K562 (cell line): ENCODE measurements at regions not wholly inside any gene's neighbourhood (a gene's known extent, or its start where the extent isn't known, plus 50 kb on each side); places are given as distances from the start of the nearest gene placed in this dataset.

ENCODE experiments used
- ATAC-seq: fragments of 200-7000 bp; cut with Tn5 transposase; 3 replicates; pipeline ENCODE4 v1.9.1; 2020; ENCODE audit warnings: moderate library complexity
- BruUV-seq: library from RNA; stranded (reverse); fragments of 400-500 nt; replicated peaks from 2 replicates; lab custom pipeline; 2021; lab: Mats Ljungman, UMichigan
- CTCF ChIA-PET: fragments of 300-600 bp; formaldehyde crosslinking; extraction: SDS; loops from one replicate; lab custom pipeline; 2021; ENCODE audit warnings: low intra/inter-chr PET ratio; lab: Yijun Ruan, JAX
- POLR2A ChIA-PET: fragments of 300-600, 350-650 bp; sonication (Branson Sonifier 250); formaldehyde crosslinking; extraction: SDS; loops from one replicate; lab custom pipeline; 2021; ENCODE audit warnings: antibody characterized with exemption, inconsistent platforms; lab: Yijun Ruan, JAX
- DNase-seq, 4 experiments: peaks; one replicate each; pipeline versions ENCODE4 v3.0.0 to v3.0.0-alpha.2; 2011 to 2018; ENCODE audit warnings: low spot score in 3 of 4, mixed read lengths in 3 of 4; ENCODE audit errors: extremely low read depth in 1 of 4
- FAIRE-seq: peaks from 2 replicates; lab custom pipeline; 2011; peaks lifted over from hg19 to GRCh38; lab: Jason Lieb, UNC
- H2AFZ ChIP-seq: 2 replicates; pipeline ENCODE4 v1.6.0; 2011; ENCODE audit warnings: low read depth, low read length, control low read depth, inconsistent platforms
- H3K27ac ChIP-seq: fragments of 200-600 bp; 3 replicates; pipeline ENCODE4 v1.8.0; 2011; ENCODE audit warnings: low read depth, mild to moderate bottlenecking, control low read depth, inconsistent platforms, low read length, moderate library complexity, mixed read lengths; ENCODE audit errors: extremely low read depth
- H3K27me3 ChIP-seq, 2 experiments: fragments of 300-600 bp in 1 of 2; 2 replicates in 1 of 2; 3 replicates in 1 of 2; pipeline versions ENCODE4 v1.6.0 to v1.8.0; 2011; ENCODE audit warnings: inconsistent platforms in 2 of 2, low read length in 2 of 2, mild to moderate bottlenecking in 1 of 2, mixed read lengths in 1 of 2, moderate library complexity in 1 of 2; ENCODE audit not compliant: control insufficient read depth in 2 of 2, insufficient read depth in 2 of 2
- H3K36me3 ChIP-seq: fragments of 300-600 bp; 3 replicates; pipeline ENCODE4 v1.8.0; 2011; ENCODE audit warnings: mild to moderate bottlenecking, low read length, inconsistent platforms; ENCODE audit not compliant: control insufficient read depth, insufficient read depth
- H3K4me1 ChIP-seq, 2 experiments: fragments of 200-600 bp in 1 of 2; replicated peaks in 1 of 2; 2 replicates in 1 of 2; 3 replicates in 1 of 2; pipeline versions ENCODE4 v1.5.1 to v1.8.0; 2011; ENCODE audit warnings: inconsistent platforms in 2 of 2, low read length in 2 of 2, mild to moderate bottlenecking in 1 of 2, mixed read lengths in 1 of 2, moderate library complexity in 1 of 2; ENCODE audit not compliant: control insufficient read depth in 2 of 2, insufficient read depth in 2 of 2
- H3K4me2 ChIP-seq: 2 replicates; pipeline ENCODE4 v1.6.1; 2011; ENCODE audit warnings: low read length, control low read depth, inconsistent platforms, mixed read lengths; ENCODE audit not compliant: insufficient read depth
- H3K4me3 ChIP-seq: fragments of 200-600 bp; sonication (generic), shearing (Covaris generic); 2 replicates; pipeline ENCODE4 v1.5.1; 2016; ENCODE audit warnings: control low read depth, inconsistent platforms
- H3K79me2 ChIP-seq: fragments of 200-600 bp; 3 replicates; pipeline ENCODE4 v1.8.0; 2011; ENCODE audit warnings: low read length, inconsistent platforms; ENCODE audit not compliant: control insufficient read depth, insufficient read depth
- H3K9ac ChIP-seq, 2 experiments: 2 replicates each; pipeline versions ENCODE4 v1.6.0 to v1.6.1; 2011; ENCODE audit warnings: low read depth in 2 of 2, low read length in 2 of 2, control low read depth in 1 of 2, inconsistent platforms in 1 of 2, mild to moderate bottlenecking in 1 of 2, mixed read lengths in 1 of 2; ENCODE audit not compliant: insufficient read depth in 1 of 2
- H3K9me1 ChIP-seq: one replicate; pipeline ENCODE4 v1.6.0; 2011; ENCODE audit warnings: inconsistent platforms, mild to moderate bottlenecking, low read length, moderate library complexity; ENCODE audit not compliant: control insufficient read depth, insufficient read depth
- H3K9me3 ChIP-seq: replicated peaks from 2 replicates; pipeline ENCODE4 v1.5.1; 2011; ENCODE audit warnings: low read depth, low read length, inconsistent platforms; ENCODE audit not compliant: control insufficient read depth, insufficient read depth
- H4K20me1 ChIP-seq: replicated peaks from 2 replicates; pipeline ENCODE4 v1.6.1; 2011; ENCODE audit warnings: low read length, inconsistent platforms, mixed read lengths; ENCODE audit not compliant: control insufficient read depth, insufficient read depth
- CHAMP1 ChIP-seq: fragments of 450-650 bp; IDR thresholded peaks from 2 replicates; pipeline ENCODE4 v1.6.1; 2016; ENCODE audit warnings: mild to moderate bottlenecking
- ESRRA ChIP-seq: fragments of 450-650 bp; IDR thresholded peaks from 2 replicates; pipeline ENCODE4 v1.6.1; 2014; ENCODE audit warnings: low read depth, mild to moderate bottlenecking, moderate library complexity, borderline replicate concordance
- FOXK2 ChIP-seq, 2 experiments: fragments of 450-650 bp; IDR thresholded peaks in 1 of 2; conservative IDR thresholded peaks in 1 of 2; 2 replicates each; pipeline ENCODE4 v1.6.1; 2016; ENCODE audit warnings: low read depth in 2 of 2, mild to moderate bottlenecking in 1 of 2
- GATA2 ChIP-seq: sonication (generic); formaldehyde crosslinking; IDR thresholded peaks from 2 replicates; pipeline ENCODE4 v1.4.0; 2020; ENCODE audit warnings: mild to moderate bottlenecking, missing genetic modification reagents
- GMEB1 ChIP-seq: fragments of 250-450 bp; sonication (Bioruptor Pico); IDR thresholded peaks from 2 replicates; pipeline ENCODE4 v1.4.0; 2020; ENCODE audit warnings: mild to moderate bottlenecking
- KLF13 ChIP-seq: fragments of 450-650 bp; IDR thresholded peaks from 2 replicates; pipeline ENCODE4 v1.6.1; 2016; ENCODE audit warnings: missing genetic modification characterization, low read depth, mild to moderate bottlenecking, missing compliant biosample characterization, moderate library complexity, borderline replicate concordance
- KLF16 ChIP-seq: IDR thresholded peaks from 2 replicates; pipeline ENCODE4 v1.6.1; 2016; ENCODE audit warnings: antibody characterized with exemption
- MIER1 ChIP-seq: fragments of 450-650 bp; IDR thresholded peaks from 2 replicates; pipeline ENCODE4 v1.6.1; 2016; ENCODE audit warnings: antibody characterized with exemption, mild to moderate bottlenecking, low read depth
- NELFE ChIP-seq: IDR thresholded peaks from 2 replicates; pipeline ENCODE4 v1.6.1; 2011; ENCODE audit warnings: mild to moderate bottlenecking; ENCODE audit not compliant: insufficient read depth, insufficient read length
- NEUROD1 ChIP-seq: fragments of 150-350 bp; IDR thresholded peaks from 2 replicates; pipeline ENCODE4 v1.6.1; 2014; ENCODE audit warnings: borderline replicate concordance, low read length, low read depth; ENCODE audit not compliant: partially characterized antibody
- PKNOX1 ChIP-seq: fragments of 450-650 bp; IDR thresholded peaks from 2 replicates; pipeline ENCODE4 v1.6.1; 2016
- PRPF4 ChIP-seq: fragments of 200-400 bp; formaldehyde crosslinking; IDR thresholded peaks from one replicate; pipeline ENCODE4 v1.6.1; 2017; ENCODE audit warnings: low read length, low read depth, mild to moderate bottlenecking; ENCODE audit not compliant: insufficient read depth, poor library complexity, severe bottlenecking
- RAD51 ChIP-seq: fragments of 450-650 bp; IDR thresholded peaks from 2 replicates; pipeline ENCODE4 v1.7.1; 2016; ENCODE audit warnings: low read depth, mild to moderate bottlenecking, borderline replicate concordance
- TSC22D4 ChIP-seq: fragments of 450-650 bp; IDR thresholded peaks from 2 replicates; pipeline ENCODE4 v1.6.1; 2016; ENCODE audit warnings: missing genetic modification characterization, missing biosample characterization, control low read depth
- ZNF655 ChIP-seq: fragments of 250-450 bp; sonication (Bioruptor Pico); IDR thresholded peaks from 2 replicates; pipeline ENCODE4 v1.5.0; 2021
- WGBS: fragments of 100-300 bp; shearing (Covaris generic); methylation state at CpG from one replicate; pipeline ENCODE4 v1.1.6; 2016; ENCODE audit warnings: low coverage, mixed read lengths; ENCODE audit not compliant: insufficient coverage; ENCODE audit errors: missing lambda C conversion rate; 5-methylcytosine and 5-hydroxymethylcytosine counted together
- in situ Hi-C: fragments of 300-500 bp; cut with MboI; formaldehyde crosslinking; loops from 4 replicates; pipeline ENCODE4 v1.15.0; 2018; ENCODE audit warnings: inconsistent platforms, mixed read lengths
- intact Hi-C: fragments of 100-400 bp; cut with micrococcal nuclease; formaldehyde crosslinking; loops from 2 replicates; pipeline ENCODE4 v1.14.2; 2022

- no peaks in the 10 kb centered on the region for H4K20me1 ChIP-seq
- intact Hi-C loops, result no loop called here
- no peaks in the 10 kb centered on the region for H3K79me2 ChIP-seq
- no peak for FAIRE-seq
- H3K4me2 ChIP-seq, result no peak overlapping the region
- H3K9me1 ChIP-seq, result no peaks in the 10 kb centered on the region
- H3K36me3 ChIP-seq, result no peaks in the 10 kb centered on the region
- no peak for DNase-seq
- no TSS peak for BruUV-seq
- no peaks in the 10 kb centered on the region for H3K9me3 ChIP-seq
- CTCF ChIA-PET, result no interaction called here
- no peak overlapping the region for H2AFZ ChIP-seq
- ATAC-seq, result no peak
- in situ Hi-C loops, result no loop called here
- no peak overlapping the region for H3K27ac ChIP-seq
- H3K4me1 ChIP-seq, result no peaks in the 10 kb centered on the region
- WGBS, result 0% methylated on average over 8 of the region's 8 CpGs
- H3K4me3 ChIP-seq, result no peak overlapping the region
- POLR2A ChIA-PET, result interaction anchor here (1.0 kb wide), 1 partner anchor 9 kb away, joined by 3 read pairs; no protein-coding TSS in a partner anchor
- no peak overlapping the region for H3K9ac ChIP-seq
- no peaks in the 10 kb centered on the region for H3K27me3 ChIP-seq
- no peak for TF ChIP-seq NEUROD1
- TF ChIP-seq KLF13 (tag), result no peak
- TF ChIP-seq KLF16, result no peak
- no peak for TF ChIP-seq GMEB1
- TF ChIP-seq RAD51, result no peak
- no peak for TF ChIP-seq PRPF4
- no peak for TF ChIP-seq GATA2
- TF ChIP-seq FOXK2 (conservative IDR thresholded peaks at IDR 0.05 in 1 of 2, IDR thresholded peaks at IDR 0.05 in 1 of 2; ENCODE audit: low read depth in 2 of 2), result no peak
- no peak for TF ChIP-seq PKNOX1
- TF ChIP-seq ZNF655 (CRISPR knock-in tag), result no peak
- no peak for TF ChIP-seq ESRRA
- no peak for TF ChIP-seq NELFE
- no peak for TF ChIP-seq TSC22D4 (tag)
- no peak for TF ChIP-seq MIER1
- TF ChIP-seq CHAMP1, result no peak
These were observed 312.5 kb downstream of the PSAT1 start for GRCh38 chr9:78609450-78609849.
